Posterior vena cava (tissue), 2 donors: ENCODE measurements at regions not wholly inside any gene's neighbourhood (a gene's known extent, or its start where the extent isn't known, plus 50 kb on each side); places are given as distances from the start of the nearest gene placed in this dataset.

Source experiments
- DNase-seq: peaks from one replicate; pipeline ENCODE4 v3.0.0-alpha.2; 2020; ENCODE audit warnings: low spot score
- intact Hi-C, 2 donors: fragments of 100-400 bp; cut with DNase I; formaldehyde crosslinking; loops; one replicate each; pipeline versions ENCODE4 v1.14.1 to v1.14.2; 2022 to 2023
- donor health status: DM: yes; HTN: yes; CAD: no.
- donor health status: DM: yes; HTN: yes; CAD: no.

DNA sequence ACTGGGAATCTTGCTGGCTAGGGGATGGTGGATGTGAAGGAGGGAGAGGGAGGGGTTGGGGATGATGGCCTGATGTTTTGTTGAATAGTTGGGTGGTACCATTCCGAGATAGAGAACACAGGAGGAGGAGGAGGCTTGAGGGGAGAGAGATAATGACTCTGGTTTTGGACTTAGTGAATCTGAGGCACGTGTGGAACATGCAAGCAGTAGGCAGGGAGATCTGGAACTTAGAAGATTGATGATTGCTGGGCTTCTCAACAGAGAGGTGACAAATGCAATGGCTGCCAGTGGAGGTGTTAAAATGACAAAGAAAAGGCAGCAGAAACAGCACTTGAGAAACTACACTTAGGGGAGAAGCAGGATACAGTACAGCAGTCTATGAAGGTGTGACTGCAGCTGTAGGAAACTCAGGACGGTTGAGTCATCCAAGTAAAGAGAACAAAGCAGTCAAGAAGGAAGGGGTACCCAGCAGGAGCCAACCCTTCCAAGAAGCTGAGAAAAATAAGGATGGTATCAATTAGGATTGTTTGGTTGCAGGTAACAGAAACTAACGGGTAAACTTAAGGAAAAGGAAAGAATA, 186.8 kb upstream of the FOXN2 start:
- no peak for DNase-seq
- intact Hi-C loops, result no loop called here

DNA sequence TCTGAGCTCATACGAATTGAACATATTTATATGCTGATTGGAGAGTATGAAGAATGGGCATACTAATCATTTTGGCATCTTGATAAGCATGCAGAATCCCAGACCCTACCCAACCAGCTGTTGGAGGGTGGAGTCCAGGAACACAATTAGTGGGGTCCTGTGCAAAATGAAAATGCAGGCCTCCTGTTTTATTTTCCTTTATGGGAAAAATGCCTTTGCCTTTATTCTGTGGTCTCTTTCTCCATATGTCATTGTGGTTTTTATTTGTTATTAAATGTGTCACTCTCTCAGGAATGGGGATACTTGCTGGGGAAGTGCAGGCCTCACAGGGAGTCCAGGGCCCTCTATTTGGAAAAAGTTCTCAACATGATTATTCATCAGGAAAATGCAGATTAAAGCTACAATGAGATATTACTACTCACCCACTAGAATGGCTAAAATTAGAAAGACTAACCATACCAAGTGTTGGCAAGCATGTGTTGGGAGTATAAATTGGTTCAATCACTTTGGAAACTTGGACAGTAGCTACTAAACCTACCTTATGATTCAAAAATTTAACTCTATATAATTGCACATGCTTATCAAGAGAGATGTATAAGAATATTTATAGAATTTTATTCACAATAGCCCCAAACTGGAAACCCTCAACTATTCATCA, 185.1 kb upstream of the FOXN2 start:
- DNase-seq, result no peak
- intact Hi-C loops, result no loop called here

DNA sequence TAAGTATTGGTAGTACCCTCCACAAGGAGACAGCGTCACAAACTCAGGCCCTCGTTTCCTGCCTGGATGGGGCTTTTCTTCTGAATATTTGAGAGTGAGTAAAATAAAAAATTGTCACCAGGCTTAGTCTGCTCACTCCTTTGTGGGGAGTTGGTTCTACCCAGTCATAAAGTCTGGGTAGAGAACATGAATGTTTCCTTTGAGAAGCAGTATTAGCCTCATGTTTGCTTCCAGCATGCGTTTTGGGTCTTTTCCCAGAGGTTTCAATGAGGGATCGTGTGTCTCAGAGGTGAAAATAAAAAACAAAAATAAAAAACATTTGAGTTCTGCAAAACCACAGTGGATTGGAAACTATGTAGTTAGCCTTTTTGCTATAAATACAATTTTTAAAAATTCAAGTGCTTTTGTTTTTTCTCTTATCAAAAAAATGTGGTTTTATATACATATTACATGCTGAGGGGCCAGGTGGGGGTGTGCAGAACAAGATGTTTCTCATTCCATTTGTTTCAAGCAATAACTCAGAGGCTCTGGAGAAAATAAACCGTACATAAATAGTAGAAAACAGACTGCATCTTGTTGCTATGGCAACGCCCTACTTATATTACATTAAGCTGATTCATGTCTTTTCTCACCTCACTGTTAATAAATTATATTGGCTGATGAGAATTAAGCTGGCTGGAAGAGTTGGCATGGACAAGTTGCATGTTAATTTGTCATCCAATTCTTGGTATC, 182.8 kb upstream of the FOXN2 start:
- no peak for DNase-seq

DNA sequence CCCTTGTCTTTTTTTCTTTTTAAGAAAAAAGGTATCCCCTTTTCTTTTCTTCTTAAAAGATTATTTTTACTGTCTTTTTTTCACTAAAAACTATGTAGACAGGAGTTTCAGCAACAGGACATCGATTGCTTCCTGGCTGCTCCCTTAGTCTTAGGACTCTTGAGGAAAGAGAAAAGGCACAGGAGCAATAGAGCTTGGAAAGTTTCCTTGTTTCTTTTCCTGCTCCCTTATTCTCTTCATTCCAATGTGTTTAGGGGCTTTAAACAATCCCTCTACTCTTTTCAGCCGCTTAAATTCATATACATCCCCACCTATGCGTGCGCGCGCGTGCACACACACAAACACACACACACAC, 182.2 kb upstream of the FOXN2 start:
- no peak for DNase-seq
- intact Hi-C loops, result no loop called here

More for the DNA sequence above, 182.8 kb upstream of the FOXN2 start:
- intact Hi-C loops, result no loop called here

DNA sequence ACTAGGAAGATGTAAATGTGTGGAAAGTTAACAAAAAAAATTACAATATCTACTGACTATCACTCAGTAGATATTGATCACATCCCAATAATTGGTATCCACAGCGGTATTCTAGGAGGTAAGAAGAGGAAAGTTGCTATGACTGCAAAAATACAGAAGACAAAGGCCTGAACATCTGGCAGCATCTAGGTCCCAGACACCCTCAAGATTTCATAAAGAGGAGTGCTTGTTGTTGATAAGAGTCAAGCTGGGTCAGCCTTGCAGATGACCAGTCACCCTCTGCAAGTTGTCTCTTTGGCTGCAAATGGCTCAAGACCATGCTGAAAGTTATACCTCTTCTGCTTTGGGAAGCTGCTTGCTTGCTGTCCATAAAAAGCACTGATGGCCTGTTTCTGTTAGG, 179.8 kb upstream of the FOXN2 start:
- DNase-seq, result no peak
- intact Hi-C loops, result no loop called here

DNA sequence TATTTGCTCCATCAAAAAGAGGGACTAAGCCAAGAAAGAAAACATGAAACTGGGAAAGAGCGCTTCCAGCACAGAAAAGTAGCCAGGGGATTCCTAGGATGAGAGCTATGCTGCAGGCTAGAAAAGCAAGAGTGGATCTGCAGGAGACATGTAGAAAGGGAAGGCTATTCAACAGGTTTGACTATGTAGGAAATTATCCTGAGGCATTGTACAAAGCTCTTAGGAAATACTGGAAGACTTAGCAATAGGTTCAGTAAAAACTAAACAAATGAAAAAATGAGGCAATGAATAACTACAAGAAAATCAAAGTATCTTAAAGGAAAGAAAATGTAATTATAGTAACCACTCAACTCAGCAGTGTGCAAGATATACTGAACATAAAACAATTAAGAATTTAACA, 178.7 kb upstream of the FOXN2 start:
- no peak for DNase-seq
- intact Hi-C loops, result no loop called here

DNA sequence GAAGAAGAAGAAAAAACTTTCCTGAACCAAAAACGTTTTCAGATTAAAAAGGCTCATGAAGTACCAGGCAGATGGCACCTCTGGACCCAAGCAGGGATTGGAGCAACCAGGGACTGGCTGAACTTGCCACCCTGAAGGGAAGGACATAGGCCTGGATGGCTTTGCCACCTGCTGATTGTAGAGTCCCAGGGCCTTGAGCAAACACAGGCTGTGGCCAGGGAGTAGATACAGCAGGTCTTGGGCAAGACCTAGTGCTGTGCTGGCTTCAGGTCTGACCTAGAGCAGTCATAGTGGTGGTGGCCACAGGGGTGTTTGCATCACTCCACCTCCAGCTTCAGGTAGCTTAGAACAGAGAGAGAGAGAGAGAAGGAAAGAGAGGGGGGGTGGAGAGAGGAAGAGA, 176.7 kb upstream of the FOXN2 start:
- no peak for DNase-seq
- intact Hi-C loops, result no loop called here

DNA sequence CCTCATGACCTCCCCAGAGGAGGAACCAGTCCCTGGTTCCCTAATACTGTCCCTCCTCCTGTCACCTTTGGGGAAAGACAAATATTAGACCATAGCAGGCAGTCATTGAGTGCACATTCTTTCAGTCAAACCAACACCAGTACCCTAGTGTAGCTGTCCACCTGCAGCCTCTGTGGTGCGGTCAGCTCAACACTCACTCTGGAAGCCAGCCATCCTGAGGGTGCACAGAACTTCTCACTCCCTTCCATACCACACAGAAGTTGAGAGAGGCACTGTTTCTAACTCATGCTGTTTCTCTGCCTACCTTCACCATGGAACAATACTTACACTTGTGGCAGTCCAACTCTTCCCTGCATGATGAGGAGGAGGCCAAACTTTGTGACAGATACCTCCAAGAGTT, 175.6 kb upstream of the FOXN2 start:
- no peak for DNase-seq
- intact Hi-C loops, result no loop called here

DNA sequence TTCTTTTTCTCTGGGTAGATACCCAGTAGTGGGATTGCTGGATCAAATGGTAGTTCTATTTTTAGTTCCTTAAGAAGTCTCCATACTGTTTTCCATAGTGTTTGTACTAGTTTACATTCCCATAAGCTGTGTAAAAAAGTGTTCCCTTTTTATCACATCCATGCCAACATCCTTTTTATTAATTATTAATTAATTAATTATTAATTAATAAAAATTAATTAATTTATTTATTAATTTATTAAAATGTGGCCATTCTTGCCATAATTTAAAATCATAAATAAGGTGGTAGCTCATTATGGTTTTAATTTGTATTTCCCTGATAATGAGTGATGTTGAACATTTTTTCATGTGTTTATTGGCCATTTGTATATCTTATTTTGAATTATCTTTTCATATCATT, 173.9 kb upstream of the FOXN2 start:
- intact Hi-C loops, result no loop called here
- no peak for DNase-seq

DNA sequence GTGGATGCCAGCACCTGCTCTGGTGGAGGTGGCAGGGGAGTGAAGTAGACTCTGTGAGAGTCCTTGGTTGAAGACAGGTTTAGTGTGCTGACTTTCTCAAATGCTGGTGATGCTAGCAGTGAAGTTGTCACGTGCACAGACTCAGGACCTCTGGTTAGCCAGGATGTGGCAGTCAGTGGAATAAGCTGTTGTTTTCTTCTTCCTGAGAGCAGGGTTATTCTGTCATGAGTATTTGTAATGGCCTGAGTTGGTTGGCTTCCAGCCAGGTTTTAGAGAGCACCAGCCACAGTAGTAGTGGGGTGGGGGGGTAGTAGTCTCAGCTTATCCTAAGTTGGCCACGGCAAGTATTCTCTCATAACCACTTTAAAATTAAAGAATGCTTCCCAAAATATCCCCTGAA, 169.7 kb upstream of the FOXN2 start:
- no peak for DNase-seq
- intact Hi-C loops, result no loop called here

DNA sequence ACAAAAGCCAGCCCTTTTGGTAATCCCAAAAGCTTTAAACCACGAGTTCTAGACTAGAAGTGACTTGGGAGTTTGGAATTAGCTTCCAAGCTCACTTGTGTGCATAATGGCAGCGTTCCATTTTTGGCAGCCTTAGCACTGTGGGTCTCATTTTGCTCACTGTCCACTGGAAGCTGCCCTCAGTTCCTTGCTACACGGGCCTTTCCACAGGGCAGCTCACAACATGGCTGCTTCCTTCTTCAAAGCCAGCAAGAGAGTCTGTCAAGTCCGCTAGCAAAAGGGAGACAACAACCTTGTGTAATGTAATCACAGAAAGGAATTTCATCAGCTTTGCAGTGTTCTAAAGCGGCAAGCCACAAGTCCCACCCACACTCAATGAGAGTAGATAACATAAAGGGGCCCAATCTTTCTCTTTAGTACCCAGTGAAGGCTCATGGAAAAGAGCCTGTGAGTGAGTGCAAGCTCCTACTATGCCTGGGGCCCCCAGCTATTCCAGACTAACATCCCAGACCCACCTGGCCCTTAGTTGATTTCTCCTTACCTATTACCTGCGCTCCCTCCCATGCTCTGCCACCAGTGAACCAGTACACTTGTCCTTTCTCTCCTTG, 168.5 kb upstream of the FOXN2 start:
- intact Hi-C loops, result no loop called here

DNA sequence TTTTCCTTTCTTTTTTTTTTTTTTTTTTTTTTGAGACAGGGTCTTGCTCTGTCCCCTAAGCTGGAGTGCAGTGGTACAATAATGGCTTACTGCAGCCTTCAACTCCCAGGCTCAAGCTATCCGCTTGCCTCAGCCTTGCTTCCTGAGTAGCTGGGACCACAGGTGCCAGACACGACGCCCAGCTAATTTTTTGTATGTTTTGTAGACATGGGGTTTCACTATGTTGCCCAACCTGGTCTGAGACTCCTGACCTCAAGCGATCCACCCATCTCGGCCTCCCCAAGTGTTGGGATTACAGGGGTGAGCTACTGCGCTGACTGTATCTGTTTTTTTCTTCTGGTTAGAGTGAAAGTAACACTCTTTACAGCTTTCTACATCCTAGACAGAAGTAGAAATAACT, 167.9 kb upstream of the FOXN2 start:
- intact Hi-C loops, result no loop called here
- no peak for DNase-seq

More for the DNA sequence above, 168.5 kb upstream of the FOXN2 start:
- no peak for DNase-seq

DNA sequence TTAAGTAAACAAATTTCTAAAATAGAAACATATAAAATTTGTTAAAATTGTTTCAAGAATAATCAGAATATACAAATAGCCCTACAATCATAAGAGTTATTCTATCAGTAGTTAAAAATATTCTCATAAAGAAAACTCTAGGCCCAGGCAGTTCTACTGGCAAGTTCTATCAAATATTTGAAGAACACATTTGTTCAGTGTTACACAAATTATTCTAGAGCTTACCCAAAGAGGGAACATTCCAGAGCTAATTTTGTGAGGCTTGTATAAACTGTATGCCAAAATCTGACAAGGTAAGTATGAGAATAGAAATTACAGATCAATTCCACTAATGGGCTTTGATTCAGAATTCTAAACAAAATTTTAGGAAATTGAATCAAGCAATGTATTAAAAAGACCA, 166.8 kb upstream of the FOXN2 start:
- no peak for DNase-seq
- intact Hi-C loops, result no loop called here

DNA sequence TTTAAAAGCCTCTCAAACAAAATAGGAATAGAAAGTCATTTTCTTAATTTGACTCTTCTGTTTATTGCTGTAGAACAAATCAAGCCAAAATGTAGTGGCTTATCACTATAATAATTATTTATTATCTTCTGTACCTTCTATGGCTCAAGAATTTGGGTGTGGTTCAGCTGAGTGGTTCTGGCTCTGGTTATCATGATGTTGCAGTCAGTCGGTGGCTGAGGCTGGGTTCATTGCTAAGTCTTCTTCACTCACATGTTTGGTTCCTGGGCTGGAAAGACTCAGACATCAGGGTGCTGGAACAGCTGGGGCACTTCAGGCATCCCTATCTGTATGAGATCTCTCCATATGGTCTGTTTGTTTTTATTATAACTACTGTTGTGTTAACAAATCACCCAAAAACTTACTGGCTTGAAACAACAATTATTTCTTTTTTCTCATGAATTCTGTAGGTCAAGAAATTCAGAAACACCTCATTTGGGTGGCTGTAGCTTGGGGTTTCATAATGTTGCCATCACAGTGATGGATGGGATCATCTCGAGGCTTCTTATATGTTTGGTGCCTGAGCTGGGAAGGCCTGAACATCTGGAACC, 165.5 kb upstream of the FOXN2 start:
- no peak for DNase-seq
- intact Hi-C loops, result no loop called here

DNA sequence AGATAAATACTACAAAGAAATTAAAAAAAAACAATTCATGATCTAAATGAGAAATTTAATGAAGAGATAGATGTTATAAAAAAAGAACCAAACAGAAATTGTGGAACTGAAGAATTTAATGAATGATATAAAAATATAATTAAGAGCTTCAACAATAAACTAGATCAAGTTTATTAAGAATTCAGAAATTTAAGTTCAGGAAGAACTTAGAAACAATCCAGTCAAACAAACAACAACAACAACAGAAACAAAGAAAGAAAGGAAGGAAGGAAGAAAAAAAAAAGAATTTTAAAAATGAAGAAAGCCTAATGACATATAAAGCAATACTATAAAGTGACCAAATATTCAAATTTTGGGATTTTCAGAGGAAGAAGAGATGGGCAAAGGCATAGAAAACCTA, 157.3 kb upstream of the FOXN2 start:
- intact Hi-C loops, result no loop called here
- DNase-seq, result no peak

DNA sequence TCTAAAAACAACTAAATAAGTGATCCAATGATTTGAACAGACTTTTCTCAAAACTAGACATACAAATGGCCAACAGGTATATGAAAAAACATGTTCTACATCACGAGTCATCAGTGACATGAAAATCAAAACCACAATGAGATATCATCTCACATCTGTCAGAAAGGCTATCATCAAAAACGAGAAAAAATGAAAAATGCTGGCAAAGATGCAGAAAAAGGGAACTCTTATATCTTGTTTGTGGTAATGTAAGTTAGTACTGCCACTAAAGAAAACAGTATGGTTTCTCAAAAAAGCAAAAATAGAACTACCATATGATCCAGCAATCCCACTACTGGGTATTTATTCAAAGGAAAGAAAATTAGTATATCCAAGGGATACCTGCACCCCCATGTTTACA, 152.9 kb upstream of the FOXN2 start:
- DNase-seq, result no peak
- intact Hi-C loops, result no loop called here

DNA sequence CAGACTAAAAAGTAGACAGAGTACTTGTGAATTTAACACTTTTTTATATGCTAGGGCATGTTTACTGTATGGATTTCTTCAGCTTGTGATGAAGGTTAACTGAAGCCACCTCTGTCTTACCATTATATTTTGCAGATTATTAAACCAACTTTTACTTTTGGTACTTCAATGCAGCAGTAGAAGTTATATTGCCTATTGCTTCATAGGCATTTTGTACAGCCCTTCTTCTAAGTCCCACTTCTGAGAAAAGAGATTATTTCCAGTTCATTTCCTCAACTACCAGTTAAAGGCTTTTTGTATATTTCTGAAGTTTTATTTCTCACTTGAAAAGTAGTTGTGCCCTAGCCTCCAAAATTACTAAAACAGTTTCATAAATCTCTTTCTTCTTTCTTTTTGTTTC, 151.7 kb upstream of the FOXN2 start:
- intact Hi-C loops, result no loop called here
- no peak for DNase-seq

DNA sequence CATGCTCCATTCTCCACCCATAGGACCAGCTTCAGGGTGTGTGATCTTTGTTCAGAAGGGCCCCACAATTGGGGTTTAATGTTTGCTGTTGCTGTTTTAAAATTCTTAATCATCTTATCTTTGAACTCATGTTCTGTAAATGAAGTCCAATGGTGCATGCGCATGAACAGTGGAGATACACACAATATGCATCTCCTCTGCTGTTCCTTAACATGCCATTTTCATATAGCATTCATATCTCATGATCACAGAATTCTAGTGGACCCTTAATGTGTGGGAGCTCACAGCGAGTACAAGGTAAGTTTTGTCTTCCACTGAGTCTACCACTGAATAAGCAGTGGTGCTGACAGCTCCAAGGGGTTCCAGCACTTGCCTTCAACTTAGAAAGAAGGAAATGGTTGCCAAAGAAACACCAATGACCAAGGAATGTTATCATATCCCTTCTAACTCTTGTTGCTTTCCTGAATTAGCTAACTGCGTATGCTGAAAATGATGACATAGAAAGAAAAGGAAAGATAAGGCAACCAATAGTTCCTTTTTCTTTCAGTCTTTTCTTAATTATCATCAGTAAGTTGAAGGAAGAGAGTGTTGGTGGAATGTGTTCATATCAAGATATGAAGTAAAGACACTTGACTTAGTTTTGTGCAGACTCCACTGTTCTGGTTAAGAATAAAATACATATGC, 149.3 kb upstream of the FOXN2 start:
- intact Hi-C loops, result no loop called here

DNA sequence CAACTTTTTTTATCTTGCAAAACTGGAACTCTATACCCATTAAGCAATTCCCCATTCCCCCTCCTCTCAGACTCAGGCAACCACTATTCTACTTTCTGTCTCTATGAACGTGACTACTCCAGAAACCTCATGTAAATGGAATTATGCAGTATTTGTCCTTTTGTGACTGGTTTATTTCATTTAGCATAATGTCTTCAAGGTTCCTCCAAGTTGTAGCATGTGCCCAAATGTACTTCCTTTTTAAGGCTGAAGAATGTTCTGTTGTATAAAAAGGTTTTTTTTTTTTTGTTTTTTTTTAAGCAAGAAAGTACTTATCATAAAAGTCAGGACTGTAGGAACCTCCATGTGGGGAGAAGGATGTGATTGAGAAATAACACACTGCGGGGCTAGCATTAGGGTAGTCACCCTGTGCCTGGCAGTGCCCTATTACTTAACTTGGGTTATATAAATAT, 145.3 kb upstream of the FOXN2 start:
- DNase-seq, result no peak
- intact Hi-C loops, result no loop called here

More for the DNA sequence above, 149.3 kb upstream of the FOXN2 start:
- DNase-seq, result no peak

DNA sequence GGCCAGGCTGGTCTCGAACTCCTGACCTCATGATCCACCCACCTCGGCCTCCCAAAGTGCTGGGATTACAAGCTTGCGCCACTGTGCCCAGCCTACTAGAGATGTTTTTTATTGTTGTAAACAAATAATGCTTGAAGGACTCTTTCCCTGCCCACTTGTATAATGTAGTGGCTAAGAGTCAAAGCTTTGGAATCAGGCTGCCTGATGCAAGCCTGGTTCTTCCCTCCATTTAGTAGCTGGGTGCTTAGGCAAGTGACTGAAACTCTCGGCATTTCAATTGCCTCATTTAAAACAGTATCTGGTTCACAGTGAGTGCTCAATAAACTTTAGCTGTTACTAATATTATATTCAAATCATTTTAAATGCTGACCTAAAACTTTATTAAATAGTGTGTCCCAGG, 144.2 kb upstream of the FOXN2 start:
- no peak for DNase-seq
- intact Hi-C loops, result no loop called here
